ENCODE measurements at regions not wholly inside any gene's neighbourhood (a gene's known extent, or its start where the extent isn't known, plus 50 kb on each side); places are given as distances from the start of the nearest gene placed in this dataset.

DNA sequence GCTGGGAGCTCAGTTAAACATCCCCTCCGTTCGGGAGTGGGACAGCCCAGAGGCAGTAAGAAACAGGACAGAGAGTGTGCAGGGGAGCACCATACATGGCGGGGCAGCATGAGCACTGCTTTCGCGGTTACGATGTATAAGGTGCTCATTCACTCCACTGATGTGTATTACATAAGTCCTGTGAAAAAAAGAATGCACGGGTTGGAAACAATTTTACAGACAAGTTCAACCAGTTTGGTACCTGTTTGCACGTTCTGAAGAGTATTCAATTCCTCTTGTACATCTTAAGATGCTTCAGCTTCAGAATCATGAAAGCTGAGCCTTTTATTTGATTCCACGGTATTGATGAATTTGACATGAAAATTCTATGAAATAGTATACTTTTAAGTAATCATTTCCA is 97.8 kb upstream of the NETO1 start:
- TF ChIP-seq, protein P1, sequence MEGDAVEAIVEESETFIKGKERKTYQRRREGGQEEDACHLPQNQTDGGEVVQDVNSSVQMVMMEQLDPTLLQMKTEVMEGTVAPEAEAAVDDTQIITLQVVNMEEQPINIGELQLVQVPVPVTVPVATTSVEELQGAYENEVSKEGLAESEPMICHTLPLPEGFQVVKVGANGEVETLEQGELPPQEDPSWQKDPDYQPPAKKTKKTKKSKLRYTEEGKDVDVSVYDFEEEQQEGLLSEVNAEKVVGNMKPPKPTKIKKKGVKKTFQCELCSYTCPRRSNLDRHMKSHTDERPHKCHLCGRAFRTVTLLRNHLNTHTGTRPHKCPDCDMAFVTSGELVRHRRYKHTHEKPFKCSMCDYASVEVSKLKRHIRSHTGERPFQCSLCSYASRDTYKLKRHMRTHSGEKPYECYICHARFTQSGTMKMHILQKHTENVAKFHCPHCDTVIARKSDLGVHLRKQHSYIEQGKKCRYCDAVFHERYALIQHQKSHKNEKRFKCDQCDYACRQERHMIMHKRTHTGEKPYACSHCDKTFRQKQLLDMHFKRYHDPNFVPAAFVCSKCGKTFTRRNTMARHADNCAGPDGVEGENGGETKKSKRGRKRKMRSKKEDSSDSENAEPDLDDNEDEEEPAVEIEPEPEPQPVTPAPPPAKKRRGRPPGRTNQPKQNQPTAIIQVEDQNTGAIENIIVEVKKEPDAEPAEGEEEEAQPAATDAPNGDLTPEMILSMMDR (IDR thresholded peaks at IDR 0.05; ENCODE audit: low read depth, low read length), result no peak
- TF ChIP-seq EZH2phosphoT487 (IDR thresholded peaks at IDR 0.05; ENCODE audit: low read depth), result no peak

Data from OCI-LY3 (cell line).